ENCODE measurements at regions not wholly inside any gene's neighbourhood (a gene's known extent, or its start where the extent isn't known, plus 50 kb on each side); places are given as distances from the start of the nearest gene placed in this dataset.
"Not testable (repeated sequence)": the region's sequence is repeated elsewhere in the genome, so short reads cannot be mapped to it uniquely, and the experiment has no call there.

DNA sequence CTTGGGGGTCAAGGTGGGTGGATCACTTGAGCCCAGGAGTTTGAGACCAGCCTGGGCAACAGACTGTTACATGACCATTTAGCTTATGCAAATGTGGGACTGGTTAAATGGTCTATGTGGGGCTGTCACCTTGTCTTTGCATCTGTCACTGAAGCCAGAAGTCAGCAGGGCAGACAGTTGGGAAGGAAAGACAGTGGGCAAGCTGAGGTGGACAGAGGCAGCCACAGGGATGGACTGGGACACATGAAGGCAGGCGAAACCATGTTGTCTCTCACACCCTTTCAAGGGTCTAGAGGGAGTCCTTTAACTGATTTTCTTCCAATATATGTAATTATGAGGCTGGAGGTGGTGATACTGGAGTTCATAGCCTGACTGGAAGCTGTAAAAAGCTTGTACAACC lies 426.4 kb downstream of the TMEM121 start:
- DNase-seq: no peak
- 50 to 64% methylated on average over 1 of the region's 1 CpG for WGBS, 2 donors
- TF ChIP-seq, protein P1, sequence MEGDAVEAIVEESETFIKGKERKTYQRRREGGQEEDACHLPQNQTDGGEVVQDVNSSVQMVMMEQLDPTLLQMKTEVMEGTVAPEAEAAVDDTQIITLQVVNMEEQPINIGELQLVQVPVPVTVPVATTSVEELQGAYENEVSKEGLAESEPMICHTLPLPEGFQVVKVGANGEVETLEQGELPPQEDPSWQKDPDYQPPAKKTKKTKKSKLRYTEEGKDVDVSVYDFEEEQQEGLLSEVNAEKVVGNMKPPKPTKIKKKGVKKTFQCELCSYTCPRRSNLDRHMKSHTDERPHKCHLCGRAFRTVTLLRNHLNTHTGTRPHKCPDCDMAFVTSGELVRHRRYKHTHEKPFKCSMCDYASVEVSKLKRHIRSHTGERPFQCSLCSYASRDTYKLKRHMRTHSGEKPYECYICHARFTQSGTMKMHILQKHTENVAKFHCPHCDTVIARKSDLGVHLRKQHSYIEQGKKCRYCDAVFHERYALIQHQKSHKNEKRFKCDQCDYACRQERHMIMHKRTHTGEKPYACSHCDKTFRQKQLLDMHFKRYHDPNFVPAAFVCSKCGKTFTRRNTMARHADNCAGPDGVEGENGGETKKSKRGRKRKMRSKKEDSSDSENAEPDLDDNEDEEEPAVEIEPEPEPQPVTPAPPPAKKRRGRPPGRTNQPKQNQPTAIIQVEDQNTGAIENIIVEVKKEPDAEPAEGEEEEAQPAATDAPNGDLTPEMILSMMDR (IDR thresholded peaks at IDR 0.05): no peak
- no peak for TF ChIP-seq POLR2A (IDR thresholded peaks at IDR 0.05)

DNA sequence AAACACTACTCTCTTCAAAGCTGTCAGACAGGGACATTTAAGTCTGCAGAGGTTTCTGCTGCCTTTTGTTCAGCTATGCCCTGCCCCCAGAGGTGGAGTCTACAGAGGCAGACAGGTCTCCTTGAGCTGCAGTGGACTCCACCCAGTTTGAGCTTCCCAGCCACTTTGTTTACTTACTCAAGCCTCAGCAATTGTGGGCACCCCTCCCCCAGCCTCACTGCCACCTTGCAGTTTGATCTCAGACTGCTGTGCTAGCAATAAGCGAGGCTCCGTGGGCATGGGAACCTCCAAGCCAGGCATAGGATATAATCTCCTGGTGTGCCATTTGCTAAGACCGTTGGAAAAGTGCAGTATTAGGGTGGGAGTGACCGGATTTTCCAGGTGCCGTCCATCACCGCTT lies 435.2 kb downstream of the TMEM121 start:
- H3K4me3 ChIP-seq; H3K4me1 ChIP-seq; H3K27ac ChIP-seq; H3K36me3 ChIP-seq; DNase-seq; intact Hi-C loops (cut with DNase I); H3K27me3 ChIP-seq; H3K9me3 ChIP-seq: not testable (repeated sequence)
- 77% methylated on average over 6 of the region's 6 CpGs; no CpG with 5 or more reads in 1 of the 2 donors for WGBS, 2 donors

More for the DNA sequence above, 426.4 kb downstream of the TMEM121 start:
- H3K4me1 ChIP-seq: no peaks in the 10 kb centered on the region
- no peak overlapping the region for H3K4me3 ChIP-seq
- H3K36me3 ChIP-seq: no peaks in the 10 kb centered on the region
- peaks cover 0 to 13% (median 0%) of the 10 kb centered on the region in 4 donors for H3K27me3 ChIP-seq
- intact Hi-C loops (cut with DNase I): no loop called here
- no peaks in the 10 kb centered on the region for H3K9me3 ChIP-seq
- no peak overlapping the region for H3K27ac ChIP-seq

- Histone ChIP-seq H3K27me3 (peaks cover 0 to 8% (median 0%) of the 10 kb centered on the region in 4 donors), H3K4me1 (no peaks in the 10 kb centered on the region), H3K27ac (no peak overlapping the region), H3K9me3 (no peaks in the 10 kb centered on the region), H3K4me3 (no peak overlapping the region), H3K36me3 (no peaks in the 10 kb centered on the region)
- WGBS, 2 donors: 48 to 67% methylated on average over 3 of the region's 3 CpGs
- DNase-seq: no peak
- intact Hi-C loops (cut with DNase I): no loop called here
- no peak for TF ChIP-seq POLR2A (IDR thresholded peaks at IDR 0.05)
- TF ChIP-seq, protein P1 (IDR thresholded peaks at IDR 0.05): no peak
Measured at GRCh38 chr14:105962532-105962931, 436.1 kb downstream of the TMEM121 start.

- Histone ChIP-seq H3K27ac (no peak overlapping the region), H3K27me3 (peaks cover 0 to 6% (median 0%) of the 10 kb centered on the region in 4 donors), H3K36me3 (no peaks in the 10 kb centered on the region), H3K9me3 (no peaks in the 10 kb centered on the region), H3K4me3 (no peak overlapping the region), H3K4me1 (no peaks in the 10 kb centered on the region)
- no peak for TF ChIP-seq POLR2A (IDR thresholded peaks at IDR 0.05)
- 73 to 83% methylated on average over 2 to 4 of the region's 11 CpGs for whole genome bisulfite sequencing, 2 donors
- DNase-seq: no peak
- intact Hi-C loops (cut with DNase I): no loop called here
Measured at GRCh38 chr14:105968291-105968690, 441.9 kb downstream of the TMEM121 start.

GRCh38 chr14:105969026-105969425 lies 442.6 kb downstream of the TMEM121 start:
- H3K27ac ChIP-seq; DNase-seq; H3K4me3 ChIP-seq; H3K9me3 ChIP-seq; H3K36me3 ChIP-seq; intact Hi-C loops (cut with DNase I); H3K4me1 ChIP-seq: not testable (repeated sequence)
- peaks cover 0 to 13% (median 0%) of the 10 kb centered on the region in 4 donors for H3K27me3 ChIP-seq
- 43 to 62% methylated on average over 4 to 6 of the region's 6 CpGs for WGBS, 2 donors

DNA sequence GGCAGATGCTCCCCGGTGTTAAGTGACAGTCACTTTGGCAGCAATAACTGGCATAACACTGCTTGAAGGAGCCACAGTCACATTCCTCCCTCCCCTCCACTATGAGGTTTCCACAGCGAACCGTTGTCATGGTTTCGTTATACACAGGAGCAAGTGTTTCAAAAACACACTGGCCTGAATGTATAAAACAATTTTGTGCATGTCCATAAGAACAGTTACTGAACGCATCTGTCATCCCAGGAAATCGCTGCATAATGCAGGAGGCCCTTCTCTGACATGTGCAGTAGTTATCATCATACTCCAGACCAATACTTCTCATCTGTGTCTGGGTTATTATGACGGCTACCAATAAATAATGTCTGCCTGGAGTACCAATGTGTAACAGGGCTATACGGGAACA lies 444.4 kb downstream of the TMEM121 start:
- DNase-seq; H3K9me3 ChIP-seq; H3K4me3 ChIP-seq; H3K4me1 ChIP-seq; H3K36me3 ChIP-seq; intact Hi-C loops (cut with DNase I); H3K27ac ChIP-seq: not testable (repeated sequence)
- H3K27me3 ChIP-seq: peaks cover 0 to 30% (median 0%) of the 10 kb centered on the region in 4 donors
- WGBS, 2 donors: 83 to 86% methylated on average over 3 to 7 of the region's 8 CpGs

GRCh38 chr14:105971593-105972500 lies 445.5 kb downstream of the TMEM121 start:
- Histone ChIP-seq H3K4me1 (no peaks in the 10 kb centered on the region), H3K9me3 (no peaks in the 10 kb centered on the region), H3K36me3 (no peaks in the 10 kb centered on the region), H3K4me3 (no peak overlapping the region), H3K27me3 (peaks cover 0 to 30% (median 0%) of the 10 kb centered on the region in 4 donors), H3K27ac (no peak overlapping the region)
- TF ChIP-seq, protein P1 (IDR thresholded peaks at IDR 0.05): no peak
- no peak for TF ChIP-seq POLR2A (IDR thresholded peaks at IDR 0.05)
- WGBS, 2 donors: 73 to 86% methylated on average over 23 of the region's 35 CpGs
- no peak for DNase-seq
- intact Hi-C loops (cut with DNase I): no loop called here
